ENCODE measurements at regions not wholly inside any gene's neighbourhood (a gene's known extent, or its start where the extent isn't known, plus 50 kb on each side); places are given as distances from the start of the nearest gene placed in this dataset.

GRCh38 chr2:81437456-81438000 is 1133.0 kb upstream of the LRRTM1 start:
- in situ Hi-C loops (cut with MboI): no loop called here
- H3F3A ChIP-seq (ENCODE audit: insufficient read depth): no peaks in the 10 kb centered on the region
- 28 to 38% methylated on average over 4 of the region's 4 CpGs for WGBS, 2 experiments (ENCODE audit: low coverage in 1 of 2, low lambda C conversion rate in 2 of 2, missing lambda C conversion rate in 2 of 2)

GRCh38 chr2:81436256-81436655 is 1131.7 kb upstream of the LRRTM1 start:
- H3K36me3 ChIP-seq (ENCODE audit: low read depth): no peaks in the 10 kb centered on the region
- no peak overlapping the region for H3K9ac ChIP-seq
- in situ Hi-C loops (cut with MboI): no loop called here
- no peaks in the 10 kb centered on the region for H3F3A ChIP-seq (ENCODE audit: insufficient read depth)
- TF ChIP-seq EZH2phosphoT487 (IDR thresholded peaks at IDR 0.05; ENCODE audit: insufficient read depth, low read depth) (no peak), EZH2 (IDR thresholded peaks at IDR 0.05; ENCODE audit: insufficient read depth, poor library complexity, severe bottlenecking) (no peak)
- H3K79me2 ChIP-seq (ENCODE audit: insufficient read depth): no peaks in the 10 kb centered on the region
- no peak overlapping the region for H3K4me3 ChIP-seq
- no peaks in the 10 kb centered on the region for H3K9me3 ChIP-seq (ENCODE audit: low read depth)
- H3K4me1 ChIP-seq (ENCODE audit: insufficient read depth): no peaks in the 10 kb centered on the region
- no peak for DNase-seq
- no peaks in the 10 kb centered on the region for H3K27me3 ChIP-seq (replicated peaks; ENCODE audit: insufficient read depth)
- H2AFZ ChIP-seq: no peak overlapping the region
- no peaks in the 10 kb centered on the region for H3K9me2 ChIP-seq (ENCODE audit: insufficient read depth)
- 32 to 34% methylated on average over 6 of the region's 6 CpGs for WGBS, 2 experiments (ENCODE audit: low coverage in 1 of 2, low lambda C conversion rate in 2 of 2, missing lambda C conversion rate in 2 of 2)
- H3K4me2 ChIP-seq (ENCODE audit: unreplicated experiment): no peak overlapping the region
- H4K20me1 ChIP-seq (ENCODE audit: insufficient read depth): no peaks in the 10 kb centered on the region
- no peak overlapping the region for H3K27ac ChIP-seq

More at GRCh38 chr2:81437456-81438000, 1133.0 kb upstream of the LRRTM1 start:
- H2AFZ ChIP-seq: no peak overlapping the region
- H3K4me3 ChIP-seq: no peak overlapping the region
- no peaks in the 10 kb centered on the region for H4K20me1 ChIP-seq (ENCODE audit: insufficient read depth)
- TF ChIP-seq EZH2 (IDR thresholded peaks at IDR 0.05; ENCODE audit: insufficient read depth, poor library complexity, severe bottlenecking) (no peak), EZH2phosphoT487 (IDR thresholded peaks at IDR 0.05; ENCODE audit: insufficient read depth, low read depth) (no peak)
- H3K4me1 ChIP-seq (ENCODE audit: insufficient read depth): no peaks in the 10 kb centered on the region
- no peak for DNase-seq
- H3K27ac ChIP-seq: no peak overlapping the region
- no peaks in the 10 kb centered on the region for H3K9me2 ChIP-seq (ENCODE audit: insufficient read depth)
- no peaks in the 10 kb centered on the region for H3K36me3 ChIP-seq (ENCODE audit: low read depth)
- H3K4me2 ChIP-seq (ENCODE audit: unreplicated experiment): no peak overlapping the region
- H3K79me2 ChIP-seq (ENCODE audit: insufficient read depth): no peaks in the 10 kb centered on the region
- no peaks in the 10 kb centered on the region for H3K9me3 ChIP-seq (ENCODE audit: low read depth)
- H3K27me3 ChIP-seq (replicated peaks; ENCODE audit: insufficient read depth): no peaks in the 10 kb centered on the region
- no peak overlapping the region for H3K9ac ChIP-seq

- Histone ChIP-seq H3K9me3 (ENCODE audit: low read depth) (no peaks in the 10 kb centered on the region), H3K36me3 (ENCODE audit: low read depth) (no peaks in the 10 kb centered on the region), H3F3A (ENCODE audit: insufficient read depth) (no peaks in the 10 kb centered on the region), H3K9ac (no peak overlapping the region), H3K4me3 (no peak overlapping the region), H3K79me2 (ENCODE audit: insufficient read depth) (no peaks in the 10 kb centered on the region), H2AFZ (no peak overlapping the region), H3K4me2 (ENCODE audit: unreplicated experiment) (no peak overlapping the region), H3K27ac (no peak overlapping the region), H3K9me2 (ENCODE audit: insufficient read depth) (no peaks in the 10 kb centered on the region), H3K4me1 (ENCODE audit: insufficient read depth) (no peaks in the 10 kb centered on the region), H3K27me3 (replicated peaks; ENCODE audit: insufficient read depth) (no peaks in the 10 kb centered on the region), H4K20me1 (ENCODE audit: insufficient read depth) (no peaks in the 10 kb centered on the region)
- no peak for DNase-seq
- TF ChIP-seq EZH2phosphoT487 (IDR thresholded peaks at IDR 0.05; ENCODE audit: insufficient read depth, low read depth) (no peak), EZH2 (IDR thresholded peaks at IDR 0.05; ENCODE audit: insufficient read depth, poor library complexity, severe bottlenecking) (no peak)
- 13 to 17% methylated on average over 3 of the region's 3 CpGs for WGBS, 2 experiments (ENCODE audit: low coverage in 1 of 2, low lambda C conversion rate in 2 of 2, missing lambda C conversion rate in 2 of 2)
- in situ Hi-C loops (cut with MboI): no loop called here
Measured at GRCh38 chr2:81412681-81413080, 1108.1 kb upstream of the LRRTM1 start.

- no peak overlapping the region for H3K4me2 ChIP-seq (ENCODE audit: unreplicated experiment)
- H4K20me1 ChIP-seq (ENCODE audit: insufficient read depth): no peaks in the 10 kb centered on the region
- no peak overlapping the region for H3K4me3 ChIP-seq
- no peak overlapping the region for H3K27ac ChIP-seq
- DNase-seq: no peak
- H3K9ac ChIP-seq: no peak overlapping the region
- no peak overlapping the region for H2AFZ ChIP-seq
- no peaks in the 10 kb centered on the region for H3K4me1 ChIP-seq (ENCODE audit: insufficient read depth)
- H3F3A ChIP-seq (ENCODE audit: insufficient read depth): no peaks in the 10 kb centered on the region
- H3K27me3 ChIP-seq (replicated peaks; ENCODE audit: insufficient read depth): no peaks in the 10 kb centered on the region
- in situ Hi-C loops (cut with MboI): no loop called here
- no peaks in the 10 kb centered on the region for H3K36me3 ChIP-seq (ENCODE audit: low read depth)
- 1 to 9% methylated on average over 2 of the region's 2 CpGs for WGBS, 2 experiments (ENCODE audit: low coverage in 1 of 2, low lambda C conversion rate in 2 of 2, missing lambda C conversion rate in 2 of 2)
- no peaks in the 10 kb centered on the region for H3K9me2 ChIP-seq (ENCODE audit: insufficient read depth)
- TF ChIP-seq EZH2 (IDR thresholded peaks at IDR 0.05; ENCODE audit: insufficient read depth, poor library complexity, severe bottlenecking) (no peak), EZH2phosphoT487 (IDR thresholded peaks at IDR 0.05; ENCODE audit: insufficient read depth, low read depth) (no peak)
- H3K9me3 ChIP-seq (ENCODE audit: low read depth): no peaks in the 10 kb centered on the region
- no peaks in the 10 kb centered on the region for H3K79me2 ChIP-seq (ENCODE audit: insufficient read depth)
Measured at GRCh38 chr2:81403508-81403907, 1099.0 kb upstream of the LRRTM1 start.

All from GM23248 (cell line).